Endothelial cell (in vitro differentiated cells): ENCODE measurements at regions not wholly inside any gene's neighbourhood (a gene's known extent, or its start where the extent isn't known, plus 50 kb on each side); places are given as distances from the start of the nearest gene placed in this dataset.

Experiments used
- DNase-seq: peaks from one replicate; pipeline ENCODE4 v3.0.0; 2021; ENCODE audit warnings: low spot score
- H3K27ac Mint-ChIP-seq: one replicate; pipeline ENCODE4 v1.8.0; 2021; ENCODE audit warnings: mixed read lengths, inconsistent platforms; ENCODE audit not compliant: unreplicated experiment
- H3K27me3 Mint-ChIP-seq: one replicate; pipeline ENCODE4 v1.8.0; 2021; ENCODE audit warnings: mild to moderate bottlenecking, moderate library complexity, mixed read lengths, inconsistent platforms; ENCODE audit not compliant: unreplicated experiment
- H3K36me3 Mint-ChIP-seq: one replicate; pipeline ENCODE4 v1.8.0; 2021; ENCODE audit warnings: mild to moderate bottlenecking, low read depth, mixed read lengths, inconsistent platforms; ENCODE audit not compliant: unreplicated experiment
- H3K4me1 Mint-ChIP-seq: one replicate; pipeline ENCODE4 v1.8.0; 2021; ENCODE audit warnings: mild to moderate bottlenecking, mixed read lengths, inconsistent platforms; ENCODE audit not compliant: unreplicated experiment
- H3K4me3 Mint-ChIP-seq: one replicate; pipeline ENCODE4 v1.8.0; 2021; ENCODE audit warnings: mild to moderate bottlenecking, mixed read lengths, inconsistent platforms; ENCODE audit not compliant: unreplicated experiment
- H3K9me3 Mint-ChIP-seq: one replicate; pipeline ENCODE4 v1.8.0; 2021; ENCODE audit warnings: mixed read lengths, inconsistent platforms; ENCODE audit not compliant: unreplicated experiment
- CTCF ChIP-seq: fragments of 200-600 bp; sonication (generic); IDR thresholded peaks from one replicate; pipeline ENCODE4 v1.5.0; 2021; ENCODE audit warnings: antibody characterized with exemption; ENCODE audit not compliant: unreplicated experiment

- H3K36me3 Mint-ChIP-seq = no peaks in the 10 kb centered on the region
- no peak overlapping the region for H3K27ac Mint-ChIP-seq
- no peak for TF ChIP-seq CTCF
- H3K4me3 Mint-ChIP-seq = no peak overlapping the region
- H3K4me1 Mint-ChIP-seq = no peaks in the 10 kb centered on the region
- H3K9me3 Mint-ChIP-seq = no peaks in the 10 kb centered on the region
- DNase-seq = no peak
- no peaks in the 10 kb centered on the region for H3K27me3 Mint-ChIP-seq
These were observed 206.1 kb upstream of the COX7C start for GRCh38 chr5:86411596-86411995.

GRCh38 chr5:86427158-86427557 lies 190.6 kb upstream of the COX7C start:
- H3K27me3 Mint-ChIP-seq = no peaks in the 10 kb centered on the region
- no peak overlapping the region for H3K27ac Mint-ChIP-seq
- no peak for TF ChIP-seq CTCF
- no peak overlapping the region for H3K4me3 Mint-ChIP-seq
- H3K36me3 Mint-ChIP-seq = no peaks in the 10 kb centered on the region
- no peaks in the 10 kb centered on the region for H3K4me1 Mint-ChIP-seq
- no peaks in the 10 kb centered on the region for H3K9me3 Mint-ChIP-seq
- no peak for DNase-seq

- H3K4me1 Mint-ChIP-seq = no peaks in the 10 kb centered on the region
- H3K36me3 Mint-ChIP-seq = no peaks in the 10 kb centered on the region
- no peak for DNase-seq
- no peak overlapping the region for H3K4me3 Mint-ChIP-seq
- H3K27me3 Mint-ChIP-seq = no peaks in the 10 kb centered on the region
- no peaks in the 10 kb centered on the region for H3K9me3 Mint-ChIP-seq
- H3K27ac Mint-ChIP-seq = no peak overlapping the region
- no peak for TF ChIP-seq CTCF
These were observed 178.1 kb upstream of the COX7C start for GRCh38 chr5:86439593-86440110.

- Mint-ChIP-seq H3K4me1 (no peaks in the 10 kb centered on the region), H3K36me3 (no peaks in the 10 kb centered on the region), H3K4me3 (no peak overlapping the region), H3K9me3 (no peaks in the 10 kb centered on the region), H3K27ac (no peak overlapping the region), H3K27me3 (no peaks in the 10 kb centered on the region)
- no peak for DNase-seq
- TF ChIP-seq CTCF = no peak
These were observed 175.6 kb upstream of the COX7C start for GRCh38 chr5:86442036-86442745.

GRCh38 chr5:86447362-86447761 lies 170.4 kb upstream of the COX7C start:
- Mint-ChIP-seq H3K4me1 (no peaks in the 10 kb centered on the region), H3K27ac (no peak overlapping the region), H3K9me3 (no peaks in the 10 kb centered on the region), H3K27me3 (no peaks in the 10 kb centered on the region), H3K4me3 (no peak overlapping the region), H3K36me3 (no peaks in the 10 kb centered on the region)
- DNase-seq = no peak
- TF ChIP-seq CTCF = no peak
